HG03060 (cell line): ENCODE measurements at regions not wholly inside any gene's neighbourhood (a gene's known extent, or its start where the extent isn't known, plus 50 kb on each side); places are given as distances from the start of the nearest gene placed in this dataset.
"Not testable (repeated sequence)": the region's sequence is repeated elsewhere in the genome, so short reads cannot be mapped to it uniquely, and the experiment has no call there.

Experiments
- ATAC-seq: cut with Tn5 transposase; IDR thresholded peaks from one replicate; pipeline ENCODE4 v1.9.1; 2021; ENCODE audit warnings: low read depth, moderate number of reproducible peaks; ENCODE audit not compliant: unreplicated experiment

DNA sequence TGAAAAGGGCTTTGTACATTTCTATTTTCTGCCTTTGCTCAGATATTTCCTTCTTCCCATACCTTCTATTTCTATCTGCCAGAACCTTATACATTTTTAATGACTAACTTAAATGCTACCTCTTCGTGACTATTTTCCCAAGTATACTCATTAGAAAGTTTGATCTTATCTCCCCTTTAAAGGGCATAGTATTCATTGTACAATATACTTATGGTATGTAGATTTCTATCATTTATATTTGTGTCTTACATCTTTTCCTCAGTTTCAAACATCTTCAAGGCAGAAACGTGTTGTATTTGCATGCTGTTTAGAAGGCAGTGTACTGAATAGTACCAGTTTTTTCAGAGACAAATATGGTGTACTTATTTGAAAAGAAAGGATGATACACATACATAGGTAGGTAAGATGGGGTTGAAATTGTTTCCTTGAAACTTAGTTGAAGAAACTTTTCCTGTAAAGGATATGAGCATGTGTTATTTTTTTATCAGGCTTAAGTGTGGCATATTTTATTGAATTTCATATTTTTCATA, 518.1 kb upstream of the NUDT12 start:
- ATAC-seq: no peak

DNA sequence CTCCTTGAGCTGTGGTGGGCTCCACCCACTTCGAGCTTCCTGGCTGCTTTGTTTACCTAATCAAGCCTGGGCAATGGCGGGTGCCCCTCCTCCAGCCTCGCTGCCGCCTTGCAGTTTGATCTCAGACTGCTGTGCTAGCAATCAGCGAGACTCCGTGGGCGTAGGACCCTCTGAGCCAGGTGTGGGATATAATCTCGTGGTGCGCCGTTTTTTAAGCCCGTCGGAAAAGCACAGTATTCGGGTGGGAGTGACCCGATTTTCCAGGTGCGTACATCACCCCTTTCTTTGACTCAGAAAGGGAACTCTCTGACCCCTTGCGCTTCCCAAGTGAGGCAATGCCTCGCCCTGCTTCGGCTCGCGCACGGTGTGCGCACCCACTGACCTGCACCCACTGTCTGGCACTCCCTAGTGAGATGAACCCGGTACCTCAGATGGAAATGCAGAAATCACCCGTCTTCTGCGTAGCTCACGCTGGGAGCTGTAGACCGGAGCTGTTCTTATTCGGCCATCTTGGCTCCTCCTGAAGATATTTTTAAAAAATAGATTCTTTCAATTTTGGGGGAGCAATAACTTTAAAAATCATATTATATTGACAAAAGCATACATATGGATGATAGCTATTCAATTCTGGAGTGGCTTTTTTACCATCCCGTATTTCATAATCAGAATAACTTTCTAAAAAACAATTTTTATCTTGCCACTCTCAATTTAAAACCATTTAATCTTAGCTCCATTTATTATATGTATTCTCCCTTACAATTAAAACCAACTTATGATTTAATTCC, 517.5 kb upstream of the NUDT12 start:
- ATAC-seq: not testable (repeated sequence)

DNA sequence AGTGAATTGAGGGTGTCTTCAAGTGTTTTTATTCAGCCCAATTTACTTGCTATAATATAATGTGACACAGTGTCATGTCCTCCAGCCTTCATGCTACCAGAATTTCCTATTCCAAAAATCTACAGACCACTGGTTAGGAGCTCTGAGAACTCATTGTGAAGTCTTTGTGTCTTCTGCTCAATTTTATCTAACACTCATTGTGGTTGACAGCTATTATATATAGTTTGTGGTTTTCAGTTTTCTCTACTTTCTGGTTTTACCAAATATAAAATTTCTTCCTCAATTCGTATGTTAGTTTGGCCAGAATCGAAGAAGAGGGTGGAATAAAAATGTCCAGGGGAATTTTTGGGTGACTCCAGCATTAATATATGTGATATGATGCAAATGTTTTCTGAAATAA, 509.3 kb upstream of the NUDT12 start:
- no peak for ATAC-seq

DNA sequence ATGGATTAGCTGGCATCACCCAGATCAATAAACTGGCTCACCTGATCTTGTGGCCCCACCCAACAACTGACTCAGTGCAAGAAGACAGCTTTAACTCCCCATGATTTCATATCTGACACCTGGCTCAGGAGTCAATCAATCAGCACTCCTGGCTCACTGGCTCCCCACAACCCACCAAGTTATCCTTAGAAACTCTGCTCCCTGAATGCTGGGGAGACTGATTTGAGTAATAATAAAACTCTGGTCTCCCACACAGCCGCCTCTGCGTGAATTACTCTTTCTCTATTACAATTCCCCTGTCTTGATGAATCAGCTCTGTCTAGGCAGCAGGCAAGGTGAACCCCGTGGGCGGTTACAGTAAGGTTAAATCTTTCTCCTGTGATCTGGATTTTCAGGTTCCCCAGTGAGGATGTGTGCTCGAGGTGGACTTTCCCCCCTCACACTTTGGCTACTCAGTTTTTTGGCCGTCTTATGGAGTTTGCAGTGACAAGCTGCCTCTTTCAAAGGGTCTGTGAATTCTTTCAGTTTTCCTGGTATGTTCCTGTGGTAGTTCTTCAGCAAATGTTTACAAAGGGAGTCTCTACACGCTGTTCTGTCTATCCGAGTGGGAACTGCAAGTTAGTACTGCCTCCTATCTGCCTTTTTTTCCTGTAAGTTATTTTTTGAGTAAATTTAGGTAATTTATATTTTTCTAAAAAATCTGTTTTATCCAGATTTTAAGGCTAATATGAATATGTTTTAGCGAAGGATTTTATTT, 500.2 kb upstream of the NUDT12 start:
- no peak for ATAC-seq

DNA sequence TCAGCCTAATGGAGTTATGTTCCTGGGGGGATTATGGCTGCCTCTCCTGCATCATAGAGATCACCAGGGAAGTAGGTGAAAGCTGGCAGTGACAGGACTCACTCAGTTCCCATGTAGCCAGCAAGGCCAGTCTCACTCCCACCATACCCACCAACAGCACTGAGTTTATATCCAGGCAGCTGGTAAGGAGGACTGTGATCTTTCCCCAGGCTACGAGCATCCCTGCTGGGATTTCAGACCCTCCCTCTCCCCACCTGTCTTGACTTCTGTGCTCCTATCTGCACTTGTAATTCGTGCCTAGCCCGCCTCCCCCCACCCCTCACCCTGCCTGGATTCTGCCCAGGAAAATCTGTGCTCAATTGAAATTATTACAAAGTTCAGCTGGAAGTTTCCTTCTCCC, 499.1 kb upstream of the NUDT12 start:
- no peak for ATAC-seq

DNA sequence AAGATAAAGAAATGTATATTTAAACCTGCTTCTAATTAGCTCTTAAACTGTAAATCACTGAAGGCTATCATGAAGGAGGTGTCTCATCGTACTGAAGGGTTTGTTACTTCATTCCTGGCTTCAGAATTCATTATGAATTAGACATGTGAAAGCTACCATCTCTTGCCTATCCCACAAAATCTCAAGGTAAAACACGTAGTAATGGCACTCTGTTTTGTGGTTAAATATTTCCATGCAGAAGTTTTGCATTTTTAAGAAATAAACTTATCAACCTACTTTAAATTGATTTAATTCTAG, 490.7 kb upstream of the NUDT12 start:
- no peak for ATAC-seq

DNA sequence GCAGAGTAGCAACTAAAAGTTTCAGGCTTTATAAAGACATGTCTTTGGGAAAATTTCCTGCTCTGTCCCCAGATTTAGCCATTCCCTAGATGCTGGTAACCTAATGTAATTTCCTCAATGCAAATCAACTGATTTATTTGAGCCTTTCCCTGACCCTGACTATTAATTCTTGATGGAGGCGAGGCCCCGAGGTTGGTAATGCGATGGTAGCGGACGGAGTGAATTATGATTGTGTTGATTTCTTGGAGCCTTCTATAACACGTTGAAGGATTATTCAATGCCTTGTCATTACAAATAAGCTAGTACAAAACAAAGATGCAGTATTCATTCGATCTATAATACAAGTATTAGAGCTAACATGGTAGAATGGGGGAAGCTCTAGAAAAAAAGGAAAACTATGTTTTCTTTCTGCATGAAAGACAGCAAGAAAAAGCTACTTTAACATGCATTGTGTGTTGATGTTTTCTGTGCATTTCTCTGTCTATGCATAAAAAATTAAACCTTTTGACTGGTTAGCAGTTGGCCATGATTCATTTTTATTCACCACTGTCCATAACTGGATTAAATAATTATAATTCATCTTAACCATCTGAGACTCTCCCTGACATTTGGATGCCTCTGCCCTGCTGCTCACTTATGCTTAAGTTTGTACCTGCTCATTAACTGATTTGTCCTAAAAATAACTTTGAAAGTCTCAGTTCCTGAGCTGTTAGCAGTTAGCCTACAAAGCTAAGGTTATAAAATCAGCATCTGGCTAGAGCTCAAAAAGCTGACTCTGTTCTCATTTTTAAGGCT, 490.2 kb upstream of the NUDT12 start:
- no peak for ATAC-seq

DNA sequence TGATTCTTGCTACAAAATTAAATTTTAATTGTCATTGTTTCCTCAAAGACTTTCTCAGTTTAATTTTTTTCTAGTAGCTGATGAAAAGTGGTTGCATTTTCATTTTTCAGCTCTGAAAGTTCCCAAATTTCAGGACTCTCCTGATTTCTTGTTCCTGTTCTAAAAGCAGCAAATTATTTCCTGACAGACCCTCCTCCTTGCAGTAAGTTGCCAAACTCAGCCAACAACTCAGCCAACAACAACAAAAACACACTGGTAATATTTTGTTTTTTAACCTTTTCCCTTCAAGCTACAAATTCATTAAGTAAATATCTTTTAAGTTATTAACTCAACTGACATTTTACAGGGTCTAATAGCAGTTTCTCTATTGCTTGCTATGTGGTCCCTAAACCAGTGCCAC, 487.8 kb upstream of the NUDT12 start:
- no peak for ATAC-seq

DNA sequence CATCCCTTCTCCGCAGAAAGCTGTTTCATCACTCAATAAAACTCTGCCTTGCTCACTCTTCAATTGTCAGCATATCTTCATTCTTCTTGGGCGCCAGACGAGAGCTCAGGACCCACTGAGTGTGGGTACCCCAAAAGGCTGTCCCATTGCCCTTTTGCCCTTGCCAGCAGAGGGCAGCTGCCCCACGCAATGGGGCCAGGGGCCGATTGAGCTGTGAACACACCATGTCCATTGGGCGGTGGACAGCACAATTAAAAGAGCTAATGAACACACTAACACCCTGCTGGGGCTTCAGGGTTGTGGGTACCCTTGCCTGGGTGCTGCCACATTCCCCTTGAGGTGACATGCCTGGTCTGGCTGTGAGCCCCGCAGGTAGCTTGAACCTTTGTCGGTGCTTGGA, 487.2 kb upstream of the NUDT12 start:
- ATAC-seq: no peak

DNA sequence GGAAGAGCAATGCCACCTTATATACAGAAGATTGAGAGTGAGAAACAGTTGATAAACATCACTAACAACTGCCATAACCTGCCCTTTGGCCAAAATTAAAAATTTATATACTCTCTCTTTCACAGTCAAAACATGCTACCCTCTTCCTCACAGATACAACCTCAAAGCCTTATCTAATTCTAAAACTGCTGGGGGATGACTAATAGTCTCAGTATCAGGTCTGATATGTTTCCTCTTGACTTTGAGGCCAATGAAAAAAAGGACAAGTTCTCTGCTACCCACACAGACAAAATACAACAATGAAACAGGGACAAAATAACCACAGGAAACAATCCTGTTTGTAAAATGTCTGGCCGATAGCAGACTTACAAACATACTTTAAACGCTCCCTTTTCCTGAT, 485.6 kb upstream of the NUDT12 start:
- ATAC-seq: no peak

DNA sequence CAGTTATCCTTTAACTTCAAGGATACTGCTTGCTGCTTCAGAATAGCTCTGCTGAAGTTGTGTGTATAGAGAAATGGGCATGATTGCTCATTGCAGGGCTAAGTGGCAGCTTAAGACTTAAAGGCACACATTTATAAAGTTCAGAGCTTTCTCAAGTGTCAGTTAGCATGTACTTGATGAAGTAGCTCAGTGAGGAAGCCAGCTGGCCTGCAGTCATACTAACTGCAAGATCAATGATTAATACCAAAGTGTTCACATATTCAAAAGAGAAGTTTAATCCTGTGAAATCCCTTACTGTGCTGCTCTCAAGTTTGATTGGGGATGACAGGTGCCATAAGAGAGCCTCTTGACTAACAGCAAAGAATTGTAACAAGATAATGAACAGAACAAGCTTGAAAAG, 483.4 kb upstream of the NUDT12 start:
- ATAC-seq: no peak

DNA sequence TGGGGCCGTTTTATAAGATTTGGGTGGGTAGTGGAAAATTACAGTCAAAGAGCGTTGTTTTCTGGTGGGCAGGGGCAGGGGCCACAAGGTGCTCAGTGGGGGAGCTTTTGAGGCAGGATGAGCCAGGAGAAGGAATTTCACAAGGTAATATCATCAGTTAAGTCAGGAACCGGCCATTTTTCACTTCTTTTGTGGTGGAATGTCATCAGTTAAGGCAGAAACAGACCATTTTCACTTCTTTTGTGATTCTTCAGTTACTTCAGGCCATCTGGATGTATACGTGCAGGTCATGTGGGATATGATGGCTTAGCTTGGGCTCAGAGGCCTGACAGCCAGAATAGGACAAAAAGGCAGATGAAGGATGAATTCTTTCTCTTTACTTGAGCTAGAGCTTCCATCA, 477.3 kb upstream of the NUDT12 start:
- ATAC-seq: not testable (repeated sequence)

DNA sequence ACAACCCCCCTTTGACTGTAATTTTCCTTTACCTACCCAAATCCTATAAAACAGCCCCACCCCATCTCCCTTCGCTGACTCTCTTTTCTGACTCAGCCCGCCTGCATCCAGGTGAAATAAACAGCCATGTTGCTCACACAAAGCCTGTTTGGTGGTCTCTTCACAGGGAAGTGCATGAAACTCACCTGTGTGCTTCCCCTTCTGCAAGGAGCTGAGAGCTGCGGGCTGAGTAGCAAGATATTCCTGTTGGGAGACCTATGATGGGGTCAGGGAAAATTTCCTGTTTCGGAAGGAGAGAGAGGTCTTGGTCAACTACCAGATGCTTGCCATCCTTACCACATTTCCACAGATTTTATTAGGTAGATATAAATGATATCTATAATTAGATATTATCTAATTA, 474.5 kb upstream of the NUDT12 start:
- not testable (repeated sequence) for ATAC-seq

DNA sequence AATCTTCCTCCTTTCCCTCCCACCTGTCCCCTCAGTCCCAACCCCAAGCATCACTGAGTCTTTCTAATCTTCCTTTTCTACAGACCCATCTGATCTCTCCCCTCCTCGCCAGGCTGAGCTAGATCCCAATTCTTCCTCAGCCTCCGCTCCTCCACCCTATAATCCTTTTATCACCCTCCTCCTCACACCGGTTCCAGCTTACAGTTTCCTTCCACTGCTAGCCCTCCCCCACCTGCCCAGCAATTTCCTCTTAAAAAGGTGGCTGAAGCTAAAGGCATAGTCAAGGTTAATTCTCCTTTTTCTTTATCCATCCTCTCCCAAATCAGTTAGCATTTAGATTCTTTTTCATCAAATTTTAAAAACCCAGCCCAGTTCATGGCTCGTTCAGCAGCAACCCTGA, 470.6 kb upstream of the NUDT12 start:
- ATAC-seq: not testable (repeated sequence)

DNA sequence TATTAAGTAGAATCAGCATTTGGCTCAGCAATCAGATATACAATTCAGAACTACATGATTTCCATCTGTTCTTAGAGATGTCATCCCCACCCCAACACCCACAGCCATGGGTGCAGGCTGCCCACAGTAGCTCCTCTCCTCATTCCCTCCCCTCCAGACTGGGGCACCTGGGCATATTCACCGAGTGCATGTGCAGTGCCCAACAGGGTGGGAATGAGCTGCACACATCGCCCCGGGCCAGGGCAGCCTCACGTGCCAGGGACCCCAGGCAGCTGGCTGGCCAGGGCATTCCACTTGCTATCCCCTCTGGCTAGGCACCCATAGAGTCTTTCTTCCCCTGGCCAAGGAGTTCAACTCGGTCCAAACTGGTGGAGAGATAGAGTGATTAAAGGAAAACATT, 461.9 kb upstream of the NUDT12 start:
- ATAC-seq: no peak

DNA sequence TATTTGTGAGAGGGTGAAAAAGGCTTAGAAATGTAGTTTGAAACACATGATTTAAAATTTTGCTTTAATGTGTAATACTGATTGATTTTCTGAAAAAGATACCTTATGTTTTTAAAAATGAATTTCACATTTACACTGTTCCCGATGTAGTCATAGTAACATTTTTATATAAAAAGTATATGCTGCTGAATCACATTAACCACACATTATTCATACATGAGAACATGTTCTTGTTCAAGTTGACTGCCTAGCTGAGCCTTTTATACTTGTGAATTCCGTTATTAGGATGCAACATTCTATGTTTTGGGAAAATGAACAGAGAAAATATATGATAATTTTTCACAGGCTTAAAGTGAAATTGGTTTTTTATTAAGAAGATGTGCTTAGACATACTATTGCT, 461.1 kb upstream of the NUDT12 start:
- ATAC-seq: no peak

DNA sequence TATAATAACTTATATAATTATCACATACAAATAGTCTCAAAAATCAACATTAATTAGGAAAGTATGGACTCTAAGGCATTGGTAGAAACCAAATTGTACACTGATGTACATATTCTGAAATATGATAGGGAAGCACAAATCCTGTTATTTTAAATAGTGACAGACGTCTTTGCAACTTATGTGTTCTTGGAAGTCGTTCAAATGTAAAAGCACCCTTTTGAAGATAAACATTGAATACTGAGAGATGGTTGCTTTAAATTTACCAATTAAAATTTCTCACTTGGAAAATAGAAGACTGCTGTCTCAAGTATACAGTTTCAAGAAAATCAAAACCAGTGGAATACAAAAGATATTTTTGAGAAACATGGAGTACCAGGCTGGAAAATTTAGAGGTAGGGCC, 457.4 kb upstream of the NUDT12 start:
- no peak for ATAC-seq

DNA sequence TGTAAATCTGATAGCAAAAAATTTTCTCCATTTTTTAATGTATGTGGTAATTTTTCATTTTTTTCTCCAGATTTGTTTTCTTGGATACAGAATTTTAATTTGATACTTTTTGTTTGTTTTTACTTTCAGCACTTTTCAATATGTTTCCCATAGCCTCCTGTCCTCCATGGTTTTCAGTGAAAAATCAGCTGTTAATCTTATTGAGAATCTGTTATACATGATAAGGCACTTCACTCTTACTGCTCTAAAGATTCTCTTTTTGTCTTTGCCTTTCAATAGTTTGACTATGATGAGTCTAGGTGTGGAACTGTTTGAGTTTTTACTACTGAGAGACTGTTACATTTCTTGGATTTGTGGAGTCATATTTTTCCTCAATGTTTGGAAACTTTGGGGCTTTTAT, 455.7 kb upstream of the NUDT12 start:
- ATAC-seq: no peak

DNA sequence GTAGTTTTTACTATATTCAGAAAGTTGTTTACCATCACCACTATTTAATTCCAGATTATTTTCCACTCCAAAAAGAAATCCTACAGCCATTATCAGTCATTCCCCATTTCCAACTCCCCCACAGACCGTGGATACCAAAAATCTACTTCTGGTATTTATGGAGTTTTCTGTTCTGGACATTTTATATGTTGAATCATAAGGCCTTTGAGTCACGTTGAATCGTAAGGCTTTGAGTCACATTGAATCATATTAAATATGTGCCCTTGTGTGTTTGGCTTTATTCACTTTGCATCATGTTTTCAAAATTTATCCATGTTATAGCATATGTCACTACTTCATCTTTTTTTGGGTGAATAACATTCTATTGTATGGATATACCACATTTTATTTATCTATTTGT, 454.1 kb upstream of the NUDT12 start:
- no peak for ATAC-seq

DNA sequence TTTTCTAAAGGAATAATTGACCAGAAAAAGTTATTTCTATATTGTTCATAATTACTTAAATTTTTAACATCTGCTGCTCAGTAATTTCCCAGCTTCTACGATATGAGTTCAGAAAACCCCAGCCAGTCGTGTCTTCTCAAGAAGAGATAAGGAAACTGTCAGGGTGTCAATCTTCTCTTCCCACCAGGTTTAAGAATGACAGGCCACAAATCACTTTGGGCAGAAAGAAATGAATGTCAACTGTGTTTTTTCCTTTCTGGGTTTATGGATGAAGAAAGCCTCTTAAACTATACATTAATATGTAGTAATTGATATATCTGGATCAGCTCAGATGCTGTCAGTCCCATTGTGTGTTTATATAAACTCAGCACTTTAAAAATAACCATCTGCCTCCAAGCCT, 453.2 kb upstream of the NUDT12 start:
- ATAC-seq: no peak

DNA sequence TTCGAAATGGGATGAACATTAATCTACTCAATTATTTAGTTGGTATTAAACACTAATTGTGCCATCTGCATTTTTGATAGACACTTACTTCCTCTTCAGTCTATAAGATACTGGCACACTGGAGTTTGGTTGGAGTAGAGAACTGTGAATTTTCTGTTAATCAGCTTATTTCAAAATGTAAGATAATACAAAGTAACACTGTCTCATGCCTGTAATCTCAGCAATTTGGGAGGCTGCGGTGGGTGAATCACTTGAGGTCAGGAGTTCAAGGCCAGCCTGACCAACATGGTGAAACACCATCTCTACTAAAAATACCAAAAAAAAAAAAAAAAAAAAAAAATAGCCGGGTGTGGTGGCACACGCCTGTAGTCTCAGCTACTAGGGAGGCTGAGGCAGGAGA, 440.2 kb upstream of the NUDT12 start:
- ATAC-seq: not testable (repeated sequence)
